GM10266 (cell line): ENCODE measurements at regions not wholly inside any gene's neighbourhood (a gene's known extent, or its start where the extent isn't known, plus 50 kb on each side); places are given as distances from the start of the nearest gene placed in this dataset.
A peak's percentile ranks its signal among the peaks of the same experiment; 100 is the strongest.

Experiments
- DNase-seq: peaks from one replicate; pipeline ENCODE4 v3.0.0; 2012; ENCODE audit errors: extremely low spot score
- TF ChIP-seq, protein P1 (sequence below): IDR thresholded peaks from 2 replicates; pipeline ENCODE4 v1.5.1; 2012; ENCODE audit warnings: mild to moderate bottlenecking, low read depth; ENCODE audit not compliant: control insufficient read depth, insufficient read depth; ENCODE audit errors: missing control alignments

DNA sequence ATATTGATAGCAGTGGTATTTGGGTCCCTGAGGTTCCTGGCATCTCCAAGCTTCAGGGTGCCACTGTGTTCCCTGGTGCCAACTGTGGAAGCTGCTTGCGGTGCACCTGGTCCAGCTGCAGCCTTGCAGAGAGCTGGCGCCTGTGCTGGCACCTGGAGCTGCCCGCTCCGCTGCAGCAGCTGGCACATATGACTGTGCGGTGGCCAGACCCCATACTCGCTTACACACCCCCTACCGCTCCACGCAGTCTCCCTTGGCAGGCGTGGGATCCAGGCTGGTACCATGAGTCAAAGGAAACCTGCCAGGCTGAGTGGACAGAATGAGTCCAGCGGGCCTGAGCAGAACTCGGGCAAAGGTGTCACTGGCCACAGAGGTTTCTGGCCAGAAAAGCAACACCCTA, 89.9 kb upstream of the JAZF1 start:
- no peak for DNase-seq
- TF ChIP-seq, protein P1, sequence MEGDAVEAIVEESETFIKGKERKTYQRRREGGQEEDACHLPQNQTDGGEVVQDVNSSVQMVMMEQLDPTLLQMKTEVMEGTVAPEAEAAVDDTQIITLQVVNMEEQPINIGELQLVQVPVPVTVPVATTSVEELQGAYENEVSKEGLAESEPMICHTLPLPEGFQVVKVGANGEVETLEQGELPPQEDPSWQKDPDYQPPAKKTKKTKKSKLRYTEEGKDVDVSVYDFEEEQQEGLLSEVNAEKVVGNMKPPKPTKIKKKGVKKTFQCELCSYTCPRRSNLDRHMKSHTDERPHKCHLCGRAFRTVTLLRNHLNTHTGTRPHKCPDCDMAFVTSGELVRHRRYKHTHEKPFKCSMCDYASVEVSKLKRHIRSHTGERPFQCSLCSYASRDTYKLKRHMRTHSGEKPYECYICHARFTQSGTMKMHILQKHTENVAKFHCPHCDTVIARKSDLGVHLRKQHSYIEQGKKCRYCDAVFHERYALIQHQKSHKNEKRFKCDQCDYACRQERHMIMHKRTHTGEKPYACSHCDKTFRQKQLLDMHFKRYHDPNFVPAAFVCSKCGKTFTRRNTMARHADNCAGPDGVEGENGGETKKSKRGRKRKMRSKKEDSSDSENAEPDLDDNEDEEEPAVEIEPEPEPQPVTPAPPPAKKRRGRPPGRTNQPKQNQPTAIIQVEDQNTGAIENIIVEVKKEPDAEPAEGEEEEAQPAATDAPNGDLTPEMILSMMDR, result no peak

- no peak for DNase-seq
- TF ChIP-seq, protein P1, result peak; percentile 36
These were observed 91.9 kb upstream of the JAZF1 start for GRCh38 chr7:28272461-28272877.

DNA sequence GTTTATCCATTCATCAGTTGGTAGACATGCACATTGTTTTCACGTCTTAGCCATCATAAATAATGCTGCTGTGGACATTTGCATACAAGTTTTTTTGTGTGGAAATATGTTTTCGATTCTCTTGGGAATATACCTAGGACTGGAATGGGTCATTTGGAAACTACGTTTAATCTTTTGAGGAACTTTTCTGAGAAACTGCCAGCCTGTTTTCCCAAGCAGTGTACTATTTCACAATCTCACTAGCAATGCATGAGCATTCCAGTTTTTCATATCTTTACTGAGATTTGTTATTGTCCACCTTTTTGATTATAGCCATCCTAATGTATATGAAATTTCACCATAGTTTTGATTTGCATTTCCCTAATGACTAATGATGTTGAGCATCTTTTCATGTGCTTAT, 95.7 kb upstream of the JAZF1 start:
- TF ChIP-seq, protein P1, result no peak
- DNase-seq, result no peak

GRCh38 chr7:28277364-28277763, 96.8 kb upstream of the JAZF1 start:
- no peak for DNase-seq
- TF ChIP-seq, protein P1, result no peak

- no peak for DNase-seq
- TF ChIP-seq, protein P1, result no peak
These were observed 97.4 kb upstream of the JAZF1 start for GRCh38 chr7:28277958-28278357.

GRCh38 chr7:28280516-28280915, 99.9 kb upstream of the JAZF1 start:
- DNase-seq, result no peak
- TF ChIP-seq, protein P1, result no peak

DNA sequence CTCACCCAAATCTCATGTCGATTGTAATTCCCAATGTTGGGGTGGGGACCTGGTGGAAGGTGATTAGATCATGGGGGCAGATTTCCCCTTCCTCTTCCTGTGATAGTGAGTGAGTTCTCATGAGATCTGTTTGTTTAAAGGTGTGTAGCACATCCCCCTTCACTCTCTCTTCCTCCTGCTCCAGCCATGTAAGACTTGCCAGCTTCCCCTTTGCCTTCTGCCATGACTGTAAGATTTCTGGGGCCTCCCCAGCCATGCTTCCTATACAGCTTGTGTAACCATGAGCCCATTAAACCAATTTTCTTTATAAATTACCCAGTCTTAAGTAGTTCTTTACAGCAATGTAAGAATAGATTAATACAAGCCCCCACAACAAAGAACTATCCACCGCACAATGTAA, 109.9 kb upstream of the JAZF1 start:
- TF ChIP-seq, protein P1, result no peak
- DNase-seq, result no peak
